T1000 (cell line): ENCODE measurements at regions not wholly inside any gene's neighbourhood (a gene's known extent, or its start where the extent isn't known, plus 50 kb on each side); places are given as distances from the start of the nearest gene placed in this dataset.
"Not testable (repeated sequence)": the region's sequence is repeated elsewhere in the genome, so short reads cannot be mapped to it uniquely, and the experiment has no call there.

ENCODE experiments used
- DNase-seq: peaks from one replicate; lab custom pipeline; 2025; ENCODE audit warnings: mixed read lengths; lab: John Stamatoyannopoulos, UW

DNA sequence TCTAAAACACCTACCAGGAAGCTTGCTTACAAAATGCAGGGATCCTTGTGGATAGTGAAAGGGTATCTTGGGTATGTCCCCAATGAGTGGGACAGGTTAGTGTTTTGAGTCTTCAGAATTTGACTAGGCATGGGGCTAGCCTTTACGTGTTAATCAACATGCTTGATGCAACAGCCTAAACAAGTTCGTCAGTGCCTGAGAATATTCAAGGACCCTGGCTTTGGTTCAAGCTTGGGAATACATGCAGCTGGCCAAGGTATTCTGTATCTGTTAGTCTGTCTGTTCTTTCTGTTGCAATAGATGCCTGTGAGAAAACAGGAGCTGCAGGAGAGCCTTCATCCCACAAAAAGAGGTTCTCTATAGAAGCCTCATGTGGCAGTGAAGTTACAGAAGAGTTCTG, 149.5 kb downstream of the CCNG2 start:
- no peak for DNase-seq

DNA sequence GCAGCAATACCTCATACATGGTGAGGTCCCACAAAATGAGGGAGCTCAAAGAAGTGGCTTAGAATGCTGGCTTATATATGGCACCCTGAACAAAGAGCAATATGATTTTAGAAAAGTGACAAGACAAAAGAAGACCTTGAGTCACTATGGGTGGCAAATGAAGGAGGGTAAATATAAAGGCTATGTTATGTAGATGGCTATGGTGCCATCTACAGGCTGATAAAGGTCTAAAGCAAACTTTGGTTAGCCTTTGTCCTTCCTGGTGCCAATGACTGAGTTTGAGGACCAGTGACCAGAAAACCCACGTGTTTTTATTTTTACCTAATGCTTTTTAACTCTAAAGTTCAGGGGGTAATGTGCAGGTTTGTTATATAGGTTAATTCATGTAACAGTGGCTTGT, 151.8 kb downstream of the CCNG2 start:
- no peak for DNase-seq

DNA sequence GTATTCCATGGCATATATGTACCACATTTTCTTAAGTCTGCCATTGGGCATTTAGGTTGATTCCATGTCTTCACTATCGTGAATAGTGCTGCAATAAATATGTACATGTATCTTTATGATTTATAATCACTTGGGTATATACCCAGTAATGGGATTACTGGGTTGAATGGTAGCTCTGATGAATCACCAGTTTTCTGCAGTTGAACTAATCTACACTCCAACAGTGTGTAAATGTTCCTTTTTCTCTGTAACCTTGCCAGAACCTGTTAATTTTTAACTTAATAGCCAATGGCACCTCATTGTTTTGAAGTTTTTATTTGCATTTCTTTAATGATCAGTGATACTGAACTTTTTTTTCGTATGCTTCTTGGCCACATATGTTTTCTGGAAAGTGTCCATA, 152.5 kb downstream of the CCNG2 start:
- DNase-seq: no peak

DNA sequence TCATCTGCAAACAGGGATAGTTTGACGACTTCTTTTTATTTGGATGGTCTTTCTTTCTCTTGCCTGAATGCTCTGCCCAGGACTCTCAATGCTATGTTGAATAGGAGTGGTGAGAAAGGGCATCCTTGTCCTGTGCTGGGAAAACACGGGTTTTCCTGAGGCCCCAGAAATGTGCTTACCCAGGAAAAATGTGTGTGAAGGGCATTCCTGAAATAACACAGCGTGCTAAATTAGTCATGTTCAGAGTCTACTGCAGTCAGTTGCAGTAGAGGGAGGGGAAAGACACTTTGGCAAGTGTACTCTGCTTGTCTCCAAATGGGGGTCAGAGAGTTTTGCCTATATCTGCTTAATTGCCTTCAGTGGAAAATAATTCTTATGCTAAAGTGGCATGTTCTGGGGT, 153.9 kb downstream of the CCNG2 start:
- no peak for DNase-seq

DNA sequence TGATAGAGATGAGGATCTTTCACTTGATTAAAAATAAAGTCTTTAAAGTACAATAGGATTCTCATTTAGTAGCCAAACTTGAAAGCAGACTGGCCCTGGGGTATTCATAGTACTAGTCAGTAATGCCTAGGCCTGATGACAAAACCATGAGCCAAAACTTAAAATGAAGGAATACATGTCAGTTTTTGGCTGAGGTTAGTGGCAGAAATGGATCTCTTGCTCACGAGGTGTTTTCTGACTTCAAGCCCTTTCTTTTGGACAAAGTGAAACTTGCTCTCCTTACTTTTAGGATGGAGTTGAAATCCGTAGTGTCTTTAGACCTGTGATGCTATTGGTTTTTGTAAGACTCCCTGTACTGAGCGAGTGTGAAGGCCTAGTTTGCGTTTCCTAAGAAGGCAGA, 157.7 kb downstream of the CCNG2 start:
- no peak for DNase-seq

DNA sequence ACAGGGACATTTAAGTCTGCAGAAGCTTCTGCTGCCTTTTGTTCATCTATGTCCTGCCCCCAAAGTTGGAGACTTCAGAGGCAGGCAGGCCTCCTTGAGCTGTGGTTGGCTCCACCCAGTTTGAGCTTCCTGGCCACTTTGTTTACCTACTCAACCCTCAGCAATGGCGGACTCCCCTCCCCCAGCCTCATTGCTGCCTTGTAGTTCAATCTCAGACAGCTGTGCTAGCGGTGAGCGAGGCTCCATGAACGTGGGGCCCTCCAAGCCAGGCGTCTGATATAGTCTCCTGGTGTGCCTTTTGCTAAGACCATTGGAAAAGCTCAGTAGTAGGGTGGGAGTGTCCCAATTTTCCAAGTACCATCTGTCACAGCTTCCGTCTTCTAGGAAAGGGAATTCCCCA, 170.1 kb downstream of the CCNG2 start:
- DNase-seq: no peak

DNA sequence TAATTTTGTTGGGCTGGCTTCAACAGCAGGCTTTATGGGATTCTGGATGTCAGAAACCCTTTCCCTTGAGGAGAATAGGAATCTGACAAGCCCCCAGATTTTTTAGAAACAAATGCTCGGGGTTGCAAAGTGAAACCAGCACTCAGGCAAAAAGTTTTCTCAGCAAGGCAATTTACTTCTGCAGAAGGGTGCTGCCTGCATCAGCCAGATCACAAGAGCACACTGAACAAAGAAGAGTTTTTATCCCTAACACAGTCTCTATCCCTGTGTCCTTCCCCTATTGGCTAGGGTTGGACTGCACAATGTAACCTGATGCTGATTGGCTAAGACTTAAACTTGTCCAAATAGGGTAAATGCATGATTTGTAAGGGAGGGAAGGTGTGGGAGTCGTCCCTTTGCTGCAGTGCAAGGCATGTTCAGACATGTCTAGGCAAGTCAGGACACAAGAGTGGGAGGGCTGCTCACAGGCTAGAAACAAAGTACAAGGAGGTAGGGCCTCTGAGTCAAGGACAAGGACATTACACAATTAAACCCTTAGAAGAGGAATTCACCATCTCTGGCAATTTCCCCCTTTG, 175.8 kb downstream of the CCNG2 start:
- no peak for DNase-seq

DNA sequence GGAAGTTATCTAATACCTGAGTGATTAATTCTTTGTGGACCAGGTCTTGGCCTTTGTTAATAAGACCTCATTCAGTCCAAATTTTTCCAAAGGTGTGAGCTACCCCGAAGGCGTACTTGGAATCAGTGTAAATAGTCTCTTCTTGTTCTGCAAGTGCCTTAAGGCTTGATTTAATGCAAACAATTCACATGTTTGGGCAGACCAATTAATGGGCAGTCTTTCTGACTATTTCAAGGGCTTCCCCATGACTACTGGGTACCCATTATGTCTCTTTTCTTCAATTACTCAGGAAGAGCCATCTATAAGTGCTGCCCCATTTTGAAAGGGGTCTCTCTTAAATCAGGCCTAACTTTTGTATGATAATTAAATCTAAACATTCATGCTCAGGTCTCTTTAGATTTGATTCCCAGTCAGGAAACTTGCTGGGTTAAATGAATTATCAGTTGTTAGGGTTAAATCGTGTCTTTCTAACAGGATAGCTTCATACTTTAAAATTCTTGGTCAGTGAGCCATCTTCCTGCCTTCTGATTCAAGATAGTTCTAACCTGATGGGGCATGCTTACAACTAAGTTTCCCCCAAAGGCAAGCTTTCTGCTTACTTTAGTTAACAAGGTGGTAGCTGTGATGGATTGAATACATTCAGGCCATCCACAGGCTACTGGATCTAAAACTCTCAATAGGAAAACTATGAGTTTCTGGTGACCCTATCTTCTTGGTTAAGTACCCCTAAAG, 179.6 kb downstream of the CCNG2 start:
- DNase-seq: no peak

DNA sequence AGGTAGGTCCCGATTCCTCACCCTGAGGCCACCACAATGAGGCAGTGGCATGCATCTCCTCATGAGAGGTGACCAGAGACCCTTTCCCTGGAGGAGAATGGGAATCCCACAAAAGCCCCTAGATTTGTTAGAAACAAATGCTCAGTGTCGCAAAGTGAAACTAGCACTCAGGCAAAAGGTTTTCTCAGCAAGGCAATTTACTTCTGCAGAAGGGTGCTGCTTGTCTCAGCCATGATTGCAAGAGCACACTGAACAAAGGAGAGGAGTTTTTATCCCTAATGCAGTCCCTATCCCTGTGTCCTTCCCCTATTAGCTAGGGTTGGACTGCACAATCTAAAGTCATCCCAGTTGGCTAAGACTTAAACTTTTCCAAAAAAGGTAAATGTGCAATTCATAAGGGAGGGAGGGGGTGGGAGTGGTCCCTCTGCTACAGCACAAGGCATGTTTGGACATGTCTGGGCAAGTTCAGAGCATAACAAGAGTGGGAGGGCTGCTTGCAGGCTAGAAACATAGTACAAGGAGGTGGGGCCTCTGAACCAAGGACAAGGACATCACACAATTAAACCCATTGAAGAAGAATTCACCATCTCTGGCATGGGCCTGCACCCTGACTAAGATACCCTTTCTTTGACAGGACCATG, 185.3 kb downstream of the CCNG2 start:
- no peak for DNase-seq

DNA sequence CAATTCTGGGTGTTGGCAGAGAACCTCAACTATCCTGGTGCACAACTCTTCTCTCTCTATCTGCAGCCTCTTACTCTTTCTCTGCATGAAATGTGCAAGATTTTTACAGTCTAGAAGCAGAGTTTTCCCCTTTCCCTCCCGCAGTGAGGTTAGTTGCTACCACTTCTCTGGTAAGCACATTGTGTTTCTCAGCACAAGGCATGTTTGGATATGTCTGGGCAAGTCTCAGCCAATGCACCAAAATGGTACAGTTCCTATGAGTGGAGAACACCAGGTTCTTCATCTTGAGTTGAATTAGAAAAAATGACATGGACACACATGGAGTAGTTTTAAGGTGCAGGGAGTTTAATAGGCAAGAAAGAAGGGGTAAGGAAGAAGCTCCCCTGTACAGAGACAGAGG, 187.0 kb downstream of the CCNG2 start:
- DNase-seq: no peak

DNA sequence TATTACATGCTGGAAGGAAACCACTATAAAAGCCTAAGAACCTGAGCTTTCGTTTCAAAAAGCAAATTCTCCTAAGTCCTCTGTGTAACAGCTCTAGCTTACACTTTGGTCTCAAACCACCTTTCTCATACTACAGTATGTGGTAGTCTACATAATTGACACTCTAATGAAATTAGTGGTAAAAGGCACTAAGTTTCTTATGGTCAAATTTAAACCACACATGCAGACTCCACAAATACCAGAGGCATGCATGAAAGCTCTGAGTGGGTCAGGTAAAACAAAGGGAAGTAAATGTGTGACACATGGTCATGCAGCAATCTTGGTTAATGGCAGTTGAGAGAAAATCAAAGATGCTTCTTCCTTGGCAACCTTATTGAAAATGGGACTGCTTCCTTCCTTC, 187.8 kb downstream of the CCNG2 start:
- no peak for DNase-seq

DNA sequence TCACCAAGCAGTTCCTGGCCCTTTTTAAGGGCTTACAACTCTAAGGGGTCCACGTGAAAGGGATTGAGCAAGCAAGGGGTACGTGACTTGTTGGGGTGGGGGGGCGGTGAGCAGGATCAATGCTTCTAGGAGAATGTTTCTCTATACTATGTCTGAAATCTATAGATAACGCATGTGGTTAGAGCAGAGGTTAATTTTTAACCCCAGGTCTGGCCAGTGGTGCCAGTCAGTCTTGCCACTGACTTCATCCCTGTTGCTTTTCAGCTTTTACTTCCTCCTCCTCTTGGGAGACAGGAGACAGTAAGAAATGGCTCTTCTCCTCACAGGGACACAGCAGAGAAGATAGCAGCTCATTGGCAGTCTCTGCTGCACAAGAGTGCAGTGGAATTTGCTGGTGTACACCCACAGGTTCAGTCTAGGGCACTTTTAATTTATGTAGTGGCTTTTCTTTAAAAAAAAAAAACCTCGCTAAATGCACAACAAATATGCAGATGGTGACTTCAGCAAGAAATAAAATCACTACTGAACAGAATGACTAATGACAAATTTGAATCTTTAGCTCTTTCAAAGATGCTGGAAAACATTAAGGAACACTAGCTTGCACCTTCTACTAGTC, 190.5 kb downstream of the CCNG2 start:
- no peak for DNase-seq

DNA sequence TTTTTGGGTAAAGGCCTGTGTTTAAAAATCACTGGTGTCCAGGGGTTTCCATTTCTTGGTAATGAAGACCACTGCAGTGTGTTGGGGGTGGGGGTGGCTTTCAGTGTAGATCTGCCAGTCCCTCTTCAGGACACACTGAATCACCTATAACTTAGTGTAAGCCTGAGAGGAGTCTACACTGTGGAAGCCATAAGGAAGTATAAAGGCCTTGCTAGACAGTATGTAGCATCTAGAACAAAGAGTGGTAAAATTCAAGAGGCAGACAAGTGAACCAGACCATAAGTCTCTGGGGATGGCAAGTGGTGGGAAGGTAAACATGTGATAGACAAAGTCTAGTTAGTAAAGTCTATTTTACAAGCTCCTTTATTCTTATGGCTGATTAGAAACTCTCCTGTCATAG, 191.8 kb downstream of the CCNG2 start:
- DNase-seq: no peak

DNA sequence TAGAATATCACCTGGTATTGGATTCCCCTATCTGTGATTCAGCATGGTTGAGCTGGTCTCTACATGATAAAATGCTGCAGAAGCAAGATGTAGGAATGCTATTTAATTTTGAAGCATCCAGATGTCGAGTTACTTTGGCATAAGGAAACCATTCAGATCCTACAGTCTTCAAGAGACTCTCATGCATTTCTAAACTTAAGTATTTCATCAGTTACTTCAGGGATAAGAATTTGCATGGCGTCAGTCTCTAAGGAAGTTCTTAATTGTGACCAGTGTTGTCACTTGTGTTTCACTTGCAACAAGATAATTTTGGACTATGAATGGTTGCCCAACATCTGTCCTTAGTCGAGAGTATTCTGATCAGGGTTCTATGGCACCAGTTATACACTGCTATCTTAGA, 192.4 kb downstream of the CCNG2 start:
- no peak for DNase-seq

DNA sequence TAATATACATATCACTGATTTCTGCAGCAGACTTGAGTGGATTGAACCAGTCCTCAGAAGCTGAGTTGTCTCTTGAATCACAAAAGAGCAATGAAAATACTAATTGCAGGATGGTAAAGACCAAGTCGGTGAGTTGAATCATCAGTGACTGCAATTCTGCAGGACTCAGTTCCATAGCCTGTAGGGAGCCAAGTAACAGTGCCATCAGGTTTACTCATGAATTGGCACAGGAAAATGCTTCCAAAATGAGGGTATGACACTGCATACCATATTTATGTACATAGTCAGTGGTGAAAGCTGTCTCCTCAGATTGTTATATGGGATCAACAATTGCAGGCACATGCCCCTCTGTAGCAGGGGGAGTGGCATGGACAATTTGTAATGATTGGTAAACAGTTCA, 192.8 kb downstream of the CCNG2 start:
- no peak for DNase-seq

DNA sequence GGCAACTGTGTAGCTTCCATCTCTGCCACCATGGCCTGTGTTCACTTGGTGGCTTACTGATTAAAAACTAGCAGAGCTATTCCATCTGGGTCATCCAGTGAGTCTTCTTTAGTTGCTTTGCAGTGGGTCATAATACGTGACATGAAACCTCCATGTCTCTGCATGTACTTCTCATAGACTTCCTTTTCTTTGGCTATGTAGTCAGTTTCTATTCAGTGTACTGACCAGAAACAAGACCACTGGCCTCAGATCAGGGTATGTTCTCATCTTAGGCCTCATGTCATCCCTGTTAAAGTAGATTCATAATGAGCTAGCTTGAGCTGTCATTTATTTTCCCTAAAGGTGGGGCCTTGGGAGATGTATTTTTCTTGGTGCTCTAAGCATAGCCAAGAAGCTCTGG, 195.2 kb downstream of the CCNG2 start:
- no peak for DNase-seq

DNA sequence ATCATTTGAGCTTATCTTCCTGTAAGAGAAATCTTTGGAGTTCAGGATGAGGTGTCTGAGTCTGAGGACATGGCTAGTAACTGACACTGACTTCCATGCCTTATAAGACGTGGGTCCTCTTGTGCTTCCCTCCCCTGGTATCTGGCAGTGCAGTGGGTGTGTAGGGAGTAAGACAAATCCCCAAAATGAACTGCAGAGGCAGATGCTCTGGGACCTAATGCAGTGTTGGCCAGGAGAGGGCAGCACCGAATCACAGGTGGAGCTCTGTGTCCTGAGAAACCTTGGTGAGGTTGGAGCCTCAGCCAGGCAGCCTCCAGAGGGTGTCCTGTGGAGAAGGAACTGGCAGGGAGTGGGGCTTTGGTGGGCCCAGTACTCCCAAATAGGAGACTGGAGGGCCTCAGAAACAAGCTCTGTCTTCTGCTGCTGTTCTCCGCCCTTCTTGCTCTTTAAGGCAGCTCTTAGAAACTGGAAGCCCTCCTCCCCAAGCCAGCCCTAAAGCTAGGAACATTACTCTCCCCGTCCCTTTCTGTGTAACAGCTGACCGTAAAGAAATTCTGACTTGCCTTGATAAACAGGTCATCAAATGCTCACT, 196.8 kb downstream of the CCNG2 start:
- not testable (repeated sequence) for DNase-seq

DNA sequence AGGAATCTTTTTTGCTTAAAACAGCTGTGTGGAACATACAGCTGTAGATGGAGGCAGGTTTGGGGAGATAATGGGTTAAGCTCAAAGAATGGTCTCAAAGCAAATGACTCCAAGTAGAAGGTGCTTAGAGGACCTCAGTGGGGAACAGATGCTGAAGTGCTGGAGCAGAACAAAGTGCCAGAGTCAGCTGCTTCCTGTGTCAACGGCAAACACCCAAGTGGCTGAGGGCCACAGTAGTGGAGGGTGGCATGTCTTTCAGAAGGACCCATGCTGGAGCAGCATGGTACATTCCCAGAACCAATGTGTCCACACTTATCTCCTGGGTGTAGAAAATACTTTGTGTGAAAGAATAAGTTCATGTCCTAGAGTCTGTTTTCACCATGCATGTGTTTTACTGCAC, 197.5 kb downstream of the CCNG2 start:
- no peak for DNase-seq

DNA sequence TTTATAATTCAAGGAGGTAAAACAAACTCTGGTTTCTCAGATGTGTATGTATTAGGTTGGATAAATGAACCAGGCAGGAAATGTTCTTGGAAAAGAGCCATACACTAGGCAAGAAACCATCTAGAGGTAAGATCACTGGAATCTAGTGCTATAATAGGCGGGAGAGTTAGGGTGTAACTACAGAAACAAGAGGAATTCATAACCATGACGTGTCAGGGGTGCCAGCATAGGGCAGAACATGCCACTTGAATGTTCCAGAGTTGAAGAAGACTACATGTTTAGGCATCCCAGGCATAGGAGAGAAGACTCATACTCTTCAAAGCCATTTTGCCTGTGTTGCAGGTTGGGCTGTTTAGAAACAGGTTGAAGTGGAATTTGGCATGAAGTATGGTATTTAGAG, 198.7 kb downstream of the CCNG2 start:
- no peak for DNase-seq

DNA sequence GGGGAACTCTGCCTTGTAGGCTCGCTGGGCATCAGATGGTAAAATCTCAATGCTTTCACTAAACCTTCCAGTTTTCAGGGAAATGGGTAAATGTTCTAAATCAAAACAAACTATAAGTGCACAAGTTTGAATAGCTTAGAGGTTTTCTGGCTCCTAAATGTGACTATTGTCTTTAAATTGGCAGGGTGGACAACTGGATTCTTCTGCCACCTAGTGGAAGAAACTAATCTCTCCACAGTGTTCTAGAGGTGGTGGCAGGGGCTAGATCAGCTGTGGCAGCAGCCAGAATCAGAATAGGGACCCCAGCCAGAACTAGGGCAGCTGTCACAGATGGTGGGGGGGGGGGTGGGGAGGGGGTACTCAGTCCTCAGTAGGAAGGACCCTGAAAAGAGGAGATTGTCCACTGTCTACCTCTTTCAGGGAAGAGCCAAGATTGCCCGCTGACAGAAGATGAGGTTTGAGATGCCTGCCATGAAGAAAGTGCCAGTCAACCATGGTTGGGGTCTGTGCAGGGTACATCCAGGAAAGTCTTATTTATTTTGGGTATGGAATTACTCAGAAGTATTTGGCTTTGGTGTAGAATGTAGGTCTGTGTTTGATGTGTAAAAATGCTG, 201.4 kb downstream of the CCNG2 start:
- DNase-seq: no peak

DNA sequence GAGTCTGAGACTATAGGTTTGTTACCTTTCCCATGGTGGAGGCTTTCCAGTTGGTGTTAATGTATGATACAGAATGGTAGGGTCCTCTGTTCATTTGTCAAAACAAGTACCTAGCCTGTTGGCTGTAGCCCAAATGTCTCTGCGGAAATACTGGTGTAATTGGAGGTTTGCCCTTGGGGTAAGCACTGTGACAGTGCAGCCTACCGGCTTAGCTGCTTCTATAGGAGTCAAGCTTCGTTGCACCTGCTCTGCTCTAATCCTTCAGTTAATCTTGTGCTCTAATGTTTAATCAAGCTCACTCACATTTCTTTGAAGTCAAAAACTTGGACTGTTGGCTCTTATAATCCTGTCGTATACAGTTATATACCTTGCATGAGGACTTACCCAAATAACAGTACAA, 203.4 kb downstream of the CCNG2 start:
- no peak for DNase-seq

DNA sequence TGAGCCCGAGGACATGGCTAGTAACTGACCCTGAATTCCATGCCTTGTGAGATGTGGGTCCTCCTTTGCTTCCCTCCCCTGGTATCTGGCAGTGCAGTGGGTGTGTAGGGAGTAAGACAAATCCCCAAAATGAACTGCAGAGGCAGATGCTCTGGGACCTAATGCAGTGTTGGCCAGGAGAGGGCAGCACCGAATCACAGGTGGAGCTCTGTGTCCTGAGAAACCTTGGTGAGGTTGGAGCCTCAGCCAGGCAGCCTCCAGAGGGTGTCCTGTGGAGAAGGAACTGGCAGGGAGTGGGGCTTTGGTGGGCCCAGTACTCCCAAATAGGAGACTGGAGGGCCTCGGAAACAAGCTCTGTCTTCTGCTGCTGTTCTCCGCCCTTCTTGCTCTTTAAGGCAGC, 209.9 kb downstream of the CCNG2 start:
- DNase-seq: not testable (repeated sequence)
